ENCODE measurements at regions not wholly inside any gene's neighbourhood (a gene's known extent, or its start where the extent isn't known, plus 50 kb on each side); places are given as distances from the start of the nearest gene placed in this dataset.
"Not testable (repeated sequence)": the region's sequence is repeated elsewhere in the genome, so short reads cannot be mapped to it uniquely, and the experiment has no call there.

GRCh38 chr16:35565626-35566025 lies 2106.2 kb downstream of the TP53TG3F start:
- H3K4me1 Mint-ChIP-seq (ENCODE audit: low read depth), result no peaks in the 10 kb centered on the region
- DNase-seq (ENCODE audit: low spot score), result no peak
- H3K27me3 Mint-ChIP-seq (ENCODE audit: low read depth), result no peaks in the 10 kb centered on the region
- no peaks in the 10 kb centered on the region for H3K36me3 Mint-ChIP-seq (ENCODE audit: low read depth)
- peaks cover 51% of the 10 kb centered on the region for H3K9me3 Mint-ChIP-seq
- no peak overlapping the region for H3K27ac Mint-ChIP-seq
- no peak overlapping the region for H3K4me3 Mint-ChIP-seq

- no peaks in the 10 kb centered on the region for H3K4me1 Mint-ChIP-seq (ENCODE audit: low read depth)
- H3K9me3 Mint-ChIP-seq, result peaks cover 55% of the 10 kb centered on the region
- DNase-seq (ENCODE audit: low spot score), result no peak
These were observed 2110.0 kb downstream of the TP53TG3F start for GRCh38 chr16:35569413-35569812.

GRCh38 chr16:35570946-35571345 lies 2111.5 kb downstream of the TP53TG3F start:
- H3K27ac Mint-ChIP-seq, result no peak overlapping the region
- no peak for DNase-seq (ENCODE audit: low spot score)
- H3K4me3 Mint-ChIP-seq, result no peak overlapping the region
- no peaks in the 10 kb centered on the region for H3K36me3 Mint-ChIP-seq (ENCODE audit: low read depth)
- no peaks in the 10 kb centered on the region for H3K27me3 Mint-ChIP-seq (ENCODE audit: low read depth)
- H3K9me3 Mint-ChIP-seq, result peaks cover 55% of the 10 kb centered on the region
- H3K4me1 Mint-ChIP-seq (ENCODE audit: low read depth), result no peaks in the 10 kb centered on the region

More at GRCh38 chr16:35569413-35569812, 2110.0 kb downstream of the TP53TG3F start:
- no peaks in the 10 kb centered on the region for H3K27me3 Mint-ChIP-seq (ENCODE audit: low read depth)
- no peaks in the 10 kb centered on the region for H3K36me3 Mint-ChIP-seq (ENCODE audit: low read depth)
- H3K27ac Mint-ChIP-seq, result no peak overlapping the region
- no peak overlapping the region for H3K4me3 Mint-ChIP-seq

- Mint-ChIP-seq H3K27me3 (ENCODE audit: low read depth) (no peaks in the 10 kb centered on the region), H3K9me3 (peaks cover 46% of the 10 kb centered on the region), H3K4me1 (ENCODE audit: low read depth) (no peaks in the 10 kb centered on the region)
These were observed 2112.8 kb downstream of the TP53TG3F start for GRCh38 chr16:35572186-35572585.

GRCh38 chr16:35573407-35573806 lies 2114.0 kb downstream of the TP53TG3F start:
- no peak overlapping the region for H3K27ac Mint-ChIP-seq
- peaks cover 43% of the 10 kb centered on the region for H3K9me3 Mint-ChIP-seq

More at GRCh38 chr16:35572186-35572585, 2112.8 kb downstream of the TP53TG3F start:
- Mint-ChIP-seq H3K4me3 (no peak overlapping the region), H3K27ac (no peak overlapping the region), H3K36me3 (ENCODE audit: low read depth) (no peaks in the 10 kb centered on the region)
- DNase-seq (ENCODE audit: low spot score), result no peak

GRCh38 chr16:35574011-35574410 lies 2114.6 kb downstream of the TP53TG3F start:
- Mint-ChIP-seq H3K4me3 (no peak overlapping the region), H3K9me3 (peaks cover 49% of the 10 kb centered on the region), H3K27ac (no peak overlapping the region), H3K36me3 (ENCODE audit: low read depth) (no peaks in the 10 kb centered on the region), H3K4me1 (ENCODE audit: low read depth) (no peaks in the 10 kb centered on the region), H3K27me3 (ENCODE audit: low read depth) (no peaks in the 10 kb centered on the region)
- no peak for DNase-seq (ENCODE audit: low spot score)

More at GRCh38 chr16:35573407-35573806, 2114.0 kb downstream of the TP53TG3F start:
- no peaks in the 10 kb centered on the region for H3K36me3 Mint-ChIP-seq (ENCODE audit: low read depth)
- H3K27me3 Mint-ChIP-seq (ENCODE audit: low read depth), result no peaks in the 10 kb centered on the region
- H3K4me3 Mint-ChIP-seq, result no peak overlapping the region
- no peaks in the 10 kb centered on the region for H3K4me1 Mint-ChIP-seq (ENCODE audit: low read depth)
- DNase-seq (ENCODE audit: low spot score), result no peak

GRCh38 chr16:35574454-35575431 lies 2115.3 kb downstream of the TP53TG3F start:
- Mint-ChIP-seq H3K27me3 (ENCODE audit: low read depth) (no peaks in the 10 kb centered on the region), H3K27ac (no peak overlapping the region), H3K4me1 (ENCODE audit: low read depth) (no peaks in the 10 kb centered on the region), H3K4me3 (no peak overlapping the region), H3K9me3 (peaks cover 49% of the 10 kb centered on the region), H3K36me3 (ENCODE audit: low read depth) (no peaks in the 10 kb centered on the region)
- no peak for DNase-seq (ENCODE audit: low spot score)

- Mint-ChIP-seq H3K27ac (no peak overlapping the region), H3K9me3 (peaks cover 52% of the 10 kb centered on the region), H3K4me3 (no peak overlapping the region)
These were observed 2116.0 kb downstream of the TP53TG3F start for GRCh38 chr16:35575432-35575821.

GRCh38 chr16:35585411-35585810 lies 2126.0 kb downstream of the TP53TG3F start:
- H3K27ac Mint-ChIP-seq, result no peak overlapping the region
- no peaks in the 10 kb centered on the region for H3K36me3 Mint-ChIP-seq (ENCODE audit: low read depth)
- no peak overlapping the region for H3K4me3 Mint-ChIP-seq
- H3K9me3 Mint-ChIP-seq, result peaks cover 45% of the 10 kb centered on the region
- H3K4me1 Mint-ChIP-seq (ENCODE audit: low read depth), result no peaks in the 10 kb centered on the region
- no peak for DNase-seq (ENCODE audit: low spot score)
- no peaks in the 10 kb centered on the region for H3K27me3 Mint-ChIP-seq (ENCODE audit: low read depth)

More at GRCh38 chr16:35575432-35575821, 2116.0 kb downstream of the TP53TG3F start:
- Mint-ChIP-seq H3K4me1 (ENCODE audit: low read depth) (no peaks in the 10 kb centered on the region), H3K36me3 (ENCODE audit: low read depth) (no peaks in the 10 kb centered on the region), H3K27me3 (ENCODE audit: low read depth) (no peaks in the 10 kb centered on the region)
- DNase-seq (ENCODE audit: low spot score), result no peak

GRCh38 chr16:35590913-35591312 lies 2131.5 kb downstream of the TP53TG3F start:
- DNase-seq (ENCODE audit: low spot score); H3K4me3 Mint-ChIP-seq; H3K36me3 Mint-ChIP-seq (ENCODE audit: low read depth); H3K4me1 Mint-ChIP-seq (ENCODE audit: low read depth); H3K27ac Mint-ChIP-seq; H3K27me3 Mint-ChIP-seq (ENCODE audit: low read depth): not testable (repeated sequence)
- peaks cover 42% of the 10 kb centered on the region for H3K9me3 Mint-ChIP-seq

- Mint-ChIP-seq H3K36me3 (ENCODE audit: low read depth) (no peaks in the 10 kb centered on the region), H3K9me3 (peaks cover 55% of the 10 kb centered on the region), H3K27me3 (ENCODE audit: low read depth) (no peaks in the 10 kb centered on the region), H3K4me3 (no peak overlapping the region), H3K4me1 (ENCODE audit: low read depth) (no peaks in the 10 kb centered on the region), H3K27ac (no peak overlapping the region)
- DNase-seq (ENCODE audit: low spot score), result no peak
These were observed 2137.1 kb downstream of the TP53TG3F start for GRCh38 chr16:35596467-35596866.

GRCh38 chr16:35598696-35599332 lies 2139.4 kb downstream of the TP53TG3F start:
- no peaks in the 10 kb centered on the region for H3K4me1 Mint-ChIP-seq (ENCODE audit: low read depth)
- no peak overlapping the region for H3K27ac Mint-ChIP-seq
- no peak overlapping the region for H3K4me3 Mint-ChIP-seq
- H3K36me3 Mint-ChIP-seq (ENCODE audit: low read depth), result no peaks in the 10 kb centered on the region
- no peak for DNase-seq (ENCODE audit: low spot score)
- no peaks in the 10 kb centered on the region for H3K27me3 Mint-ChIP-seq (ENCODE audit: low read depth)
- H3K9me3 Mint-ChIP-seq, result peaks cover 49% of the 10 kb centered on the region

- no peak for DNase-seq (ENCODE audit: low spot score)
- Mint-ChIP-seq H3K27ac (no peak overlapping the region), H3K27me3 (ENCODE audit: low read depth) (no peaks in the 10 kb centered on the region), H3K9me3 (peaks cover 48% of the 10 kb centered on the region), H3K4me3 (no peak overlapping the region), H3K36me3 (ENCODE audit: low read depth) (no peaks in the 10 kb centered on the region), H3K4me1 (ENCODE audit: low read depth) (no peaks in the 10 kb centered on the region)
These were observed 2140.2 kb downstream of the TP53TG3F start for GRCh38 chr16:35599429-35600160.

- H3K4me3 Mint-ChIP-seq; H3K36me3 Mint-ChIP-seq (ENCODE audit: low read depth); H3K27ac Mint-ChIP-seq: not testable (repeated sequence)
These were observed 2140.7 kb downstream of the TP53TG3F start for GRCh38 chr16:35600161-35600555.

More at GRCh38 chr16:35600161-35600555, 2140.7 kb downstream of the TP53TG3F start:
- DNase-seq (ENCODE audit: low spot score); H3K4me1 Mint-ChIP-seq (ENCODE audit: low read depth); H3K27me3 Mint-ChIP-seq (ENCODE audit: low read depth): not testable (repeated sequence)
- peaks cover 45% of the 10 kb centered on the region for H3K9me3 Mint-ChIP-seq
